CD4-positive, alpha-beta T cell treated with Interleukin-4 for 4 hours (primary cell): ENCODE measurements at regions not wholly inside any gene's neighbourhood (a gene's known extent, or its start where the extent isn't known, plus 50 kb on each side); places are given as distances from the start of the nearest gene placed in this dataset.
"Not testable (repeated sequence)": the region's sequence is repeated elsewhere in the genome, so short reads cannot be mapped to it uniquely, and the experiment has no call there.

Experiments
- DNase-seq: peaks from one replicate; pipeline ENCODE4 v3.0.0-alpha.2; 2020

GRCh38 chr5:92665506-92665905, 915.5 kb downstream of the NR2F1-AS1 start:
- no peak for DNase-seq

- no peak for DNase-seq
Measured at GRCh38 chr5:92662741-92663140, 918.3 kb downstream of the NR2F1-AS1 start.

- DNase-seq = no peak
Measured at GRCh38 chr5:92659246-92659645, 921.8 kb downstream of the NR2F1-AS1 start.

- DNase-seq = not testable (repeated sequence)
Measured at GRCh38 chr5:92654601-92655000, 926.4 kb downstream of the NR2F1-AS1 start.

- DNase-seq = no peak
Measured at GRCh38 chr5:92653730-92654461, 927.1 kb downstream of the NR2F1-AS1 start.

GRCh38 chr5:92652756-92653155, 928.3 kb downstream of the NR2F1-AS1 start:
- DNase-seq = no peak

- DNase-seq = no peak
Measured at GRCh38 chr5:92644266-92644886, 936.6 kb downstream of the NR2F1-AS1 start.

GRCh38 chr5:92641031-92641962, 939.7 kb downstream of the NR2F1-AS1 start:
- DNase-seq = no peak

DNA sequence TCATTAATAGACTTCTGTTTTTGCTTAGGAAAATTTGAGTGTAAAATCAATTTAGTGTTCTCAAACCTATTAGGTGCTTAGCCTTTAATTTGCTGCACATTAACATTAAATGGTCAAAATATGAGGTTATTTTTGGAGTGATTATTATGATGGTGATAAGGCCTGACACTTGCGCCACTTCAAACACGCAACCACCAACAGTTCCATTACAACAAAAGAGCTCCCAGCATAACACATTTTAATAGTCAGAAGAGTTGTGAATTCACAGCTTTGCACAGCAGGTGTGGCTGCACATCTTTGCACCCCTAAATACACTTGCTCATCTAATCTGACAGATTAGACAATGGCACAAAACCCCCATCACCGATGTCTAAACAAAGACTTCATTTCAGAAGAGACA, 940.7 kb downstream of the NR2F1-AS1 start:
- DNase-seq = no peak

- no peak for DNase-seq
Measured at GRCh38 chr5:92637960-92638359, 943.1 kb downstream of the NR2F1-AS1 start.

DNA sequence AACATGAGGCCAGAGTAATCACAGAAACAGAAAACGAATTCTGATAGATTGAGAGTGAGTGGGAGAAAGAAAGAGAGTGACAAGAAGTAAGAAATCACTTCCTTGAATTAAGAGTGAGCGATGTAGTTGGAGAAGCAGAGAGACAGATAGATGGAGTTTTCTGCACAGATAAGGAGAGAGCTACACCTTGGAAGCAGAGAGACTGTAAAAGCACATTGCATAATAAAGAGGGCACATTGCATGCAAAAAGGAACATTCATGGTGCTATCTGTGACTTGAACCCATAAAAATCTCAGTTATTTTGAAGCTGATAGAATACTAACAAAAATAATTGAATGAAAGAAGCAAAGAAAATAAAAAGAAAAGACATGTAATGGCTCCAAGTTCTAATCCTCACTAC, 943.8 kb downstream of the NR2F1-AS1 start:
- no peak for DNase-seq

DNA sequence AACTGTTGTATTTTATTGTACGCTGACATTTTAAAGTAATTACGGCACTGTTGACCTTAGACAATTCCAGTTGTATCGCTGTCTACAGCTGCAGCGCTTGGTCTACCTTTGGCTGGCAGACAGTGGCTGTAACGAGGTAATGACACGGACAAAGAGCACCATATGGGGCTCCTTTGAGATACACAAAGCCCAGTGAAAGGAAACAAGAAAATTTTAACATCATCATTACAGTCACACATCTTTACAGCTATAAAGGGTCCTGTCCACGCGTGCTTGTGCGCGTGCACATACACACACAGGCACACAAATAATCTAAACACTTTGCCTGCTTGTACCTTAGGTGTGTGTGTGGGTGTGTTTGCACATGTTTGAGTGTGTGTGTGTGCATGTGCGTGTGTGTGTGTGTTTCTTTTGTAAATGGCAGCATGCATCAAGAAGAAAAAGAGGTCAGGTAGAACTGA, 946.0 kb downstream of the NR2F1-AS1 start:
- no peak for DNase-seq

DNA sequence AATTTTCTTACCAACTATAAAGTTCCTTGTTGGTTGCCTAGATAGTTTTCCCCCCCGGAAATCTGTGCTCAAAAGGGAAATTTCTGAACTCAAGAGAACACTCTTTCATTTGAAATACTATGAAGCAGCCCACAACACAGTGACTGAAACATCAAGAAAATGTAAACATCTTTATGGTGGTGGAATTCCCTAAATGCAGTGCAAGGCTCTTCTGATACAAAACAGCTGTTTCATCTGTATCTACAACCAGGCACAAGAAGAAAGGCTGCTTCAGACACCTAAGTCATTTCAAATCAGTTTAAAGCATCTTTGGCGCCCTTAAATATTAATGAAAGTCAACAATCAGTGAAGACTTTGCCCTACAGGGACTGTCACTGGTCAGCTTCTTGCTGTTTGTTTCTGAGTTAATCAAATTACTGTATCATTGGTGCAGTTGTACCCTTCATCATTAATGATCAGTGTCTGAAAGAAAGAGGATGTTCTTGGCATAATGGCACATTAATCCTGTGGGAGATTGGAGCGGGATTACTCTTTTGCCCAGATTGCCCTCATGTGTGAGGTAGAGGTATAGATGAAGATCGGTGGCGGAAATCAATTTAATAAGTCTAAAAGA, 947.0 kb downstream of the NR2F1-AS1 start:
- no peak for DNase-seq

DNA sequence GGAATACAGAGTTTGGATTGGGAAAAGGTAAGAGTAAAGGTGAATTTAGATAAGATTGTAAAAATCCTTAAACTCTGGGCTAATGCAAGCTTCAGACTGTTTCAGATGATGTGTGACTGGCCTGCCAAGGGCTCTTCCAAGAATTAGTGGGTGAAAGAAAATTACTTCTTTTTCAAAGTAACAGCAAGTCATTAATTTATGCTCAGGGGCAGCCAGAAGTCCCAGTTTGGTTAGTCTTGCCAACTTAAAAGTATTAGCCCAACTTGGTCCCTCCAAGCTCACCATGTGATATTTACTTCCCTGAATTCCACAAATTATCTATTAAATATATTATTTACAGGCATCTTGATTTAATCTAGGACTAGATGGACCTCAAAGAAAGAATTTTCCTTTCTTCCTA, 947.8 kb downstream of the NR2F1-AS1 start:
- no peak for DNase-seq

GRCh38 chr5:92631237-92631701, 949.8 kb downstream of the NR2F1-AS1 start:
- DNase-seq = not testable (repeated sequence)

DNA sequence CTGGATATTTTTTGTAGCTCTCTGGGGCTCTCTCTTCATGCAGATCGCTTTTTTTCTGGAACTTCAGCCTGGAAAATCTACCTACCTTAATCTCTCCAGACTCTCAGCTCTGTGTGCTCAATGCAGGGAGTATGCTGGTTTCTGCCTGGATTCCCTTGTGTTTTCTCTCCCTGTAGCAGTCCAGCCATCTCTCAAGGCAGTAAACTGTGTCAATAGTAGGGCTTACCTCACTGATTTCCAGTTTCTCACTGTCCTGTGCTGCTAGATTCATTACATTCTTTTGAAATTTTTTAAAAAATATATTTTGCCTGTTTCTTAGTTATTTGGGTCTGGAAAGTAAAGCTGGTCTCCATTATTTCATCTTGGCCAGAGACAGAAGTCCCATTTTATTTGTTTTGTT, 951.4 kb downstream of the NR2F1-AS1 start:
- no peak for DNase-seq

- no peak for DNase-seq
Measured at GRCh38 chr5:92629000-92629399, 952.0 kb downstream of the NR2F1-AS1 start.

- no peak for DNase-seq
Measured at GRCh38 chr5:92627186-92627585, 953.8 kb downstream of the NR2F1-AS1 start.

- DNase-seq = no peak
Measured at GRCh38 chr5:92616085-92616484, 964.9 kb downstream of the NR2F1-AS1 start.

DNA sequence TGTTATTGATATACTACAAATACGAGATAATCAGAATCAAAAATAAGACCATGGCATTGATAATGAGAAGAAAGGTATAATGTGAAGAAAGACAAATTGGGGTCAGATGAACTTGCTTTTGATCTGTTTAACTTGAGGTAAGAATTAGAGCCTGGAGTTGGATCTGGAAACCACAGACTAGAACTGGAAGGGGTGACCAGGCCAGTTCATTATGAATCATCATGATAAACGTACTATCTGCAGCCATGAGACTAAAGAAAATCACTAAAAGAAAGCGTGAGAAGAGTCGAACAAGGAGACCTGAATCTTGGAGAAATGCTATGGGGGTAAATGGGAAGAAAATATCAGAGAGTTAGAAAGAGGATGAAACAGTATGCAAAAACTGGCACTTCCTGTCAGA, 967.5 kb downstream of the NR2F1-AS1 start:
- no peak for DNase-seq

DNA sequence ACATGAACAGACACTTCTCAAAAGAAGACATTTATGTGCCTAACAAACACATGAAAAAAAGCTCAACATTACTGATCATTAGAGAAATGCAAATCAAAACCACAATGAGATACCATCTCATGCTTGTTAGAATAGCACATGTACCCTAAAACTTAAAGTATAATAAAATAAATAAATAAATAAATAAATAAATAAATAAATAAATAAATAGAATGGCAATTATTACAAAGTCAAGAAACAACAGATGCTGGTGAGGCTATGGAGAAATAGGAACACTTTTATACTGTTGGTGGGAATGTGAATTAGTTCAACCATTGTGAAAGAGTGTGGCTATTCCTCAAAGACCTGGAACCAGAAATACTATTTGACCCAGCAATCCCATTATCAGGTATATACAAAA, 970.6 kb downstream of the NR2F1-AS1 start:
- DNase-seq = not testable (repeated sequence)

DNA sequence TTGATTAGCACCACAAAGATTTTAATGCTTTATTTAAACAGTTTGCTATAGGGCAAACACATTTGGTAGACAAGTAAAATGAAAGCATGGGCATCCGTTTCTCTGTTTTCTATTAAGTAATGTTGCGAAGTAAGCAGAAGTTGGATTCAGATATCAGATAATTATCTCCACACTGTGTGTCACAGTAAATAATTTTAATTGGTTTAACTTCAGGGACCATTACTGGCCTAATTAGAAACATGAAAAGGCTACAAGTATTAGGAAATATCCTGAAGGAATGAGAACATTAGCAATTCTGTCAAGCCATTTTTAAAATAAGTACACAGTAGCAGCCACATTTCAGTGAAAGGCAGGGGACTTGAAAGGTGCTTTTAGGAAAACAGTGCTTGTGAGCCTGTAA, 975.4 kb downstream of the NR2F1-AS1 start:
- DNase-seq = no peak
